ENCODE measurements at regions not wholly inside any gene's neighbourhood (a gene's known extent, or its start where the extent isn't known, plus 50 kb on each side); places are given as distances from the start of the nearest gene placed in this dataset.

GRCh38 chr16:7185165-7185564 lies 147.5 kb upstream of the RBFOX1 start:
- no peak for DNase-seq (ENCODE audit: low read depth in 2 of 2)

DNA sequence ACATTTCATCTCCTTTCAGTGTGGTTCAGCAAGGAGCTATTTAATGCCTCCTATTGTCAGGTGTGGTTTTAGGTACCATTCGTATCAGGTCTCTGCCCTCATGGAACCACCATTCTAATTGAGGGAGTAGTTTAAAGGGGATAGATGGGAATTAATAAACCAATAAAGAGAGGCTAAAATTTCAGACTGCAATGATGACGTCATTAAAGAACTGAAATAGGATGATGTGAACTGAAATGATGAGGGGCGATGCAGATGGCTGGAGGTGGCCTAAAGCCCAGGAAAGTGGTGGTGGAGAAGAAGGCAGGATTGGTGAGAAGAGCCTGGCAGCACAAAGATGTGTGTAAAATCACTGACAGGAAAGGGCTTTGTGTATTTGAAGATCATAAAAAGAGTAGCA lies 148.9 kb upstream of the RBFOX1 start:
- no peak for DNase-seq (ENCODE audit: low read depth in 2 of 2)

DNA sequence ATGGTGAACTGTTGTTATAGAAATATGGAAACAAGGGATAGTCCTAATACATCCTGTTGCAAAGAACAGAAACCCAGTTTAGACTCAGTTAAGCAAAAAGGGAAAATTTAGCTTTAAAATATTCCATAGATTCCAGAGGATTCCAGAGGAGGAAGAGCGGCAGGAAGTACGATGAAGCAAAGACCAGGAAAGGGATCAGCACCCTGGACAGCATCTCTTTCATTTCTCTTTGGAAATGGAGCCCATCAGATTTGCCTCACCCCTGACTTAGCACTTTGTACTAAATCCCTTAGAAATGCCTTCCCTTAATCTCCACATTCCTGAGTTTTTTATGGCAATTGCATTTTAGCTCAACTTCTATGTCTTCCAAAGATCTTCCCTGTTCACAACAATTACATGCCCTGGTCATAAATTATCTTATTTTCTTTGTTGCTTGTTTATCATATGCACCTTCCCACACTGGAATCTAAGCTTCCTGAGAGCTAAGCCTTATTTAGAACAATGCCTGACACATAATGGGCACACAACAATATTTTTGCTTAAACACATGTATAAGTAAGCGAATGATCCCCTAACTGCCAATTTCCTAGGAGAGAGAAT lies 150.0 kb upstream of the RBFOX1 start:
- DNase-seq (ENCODE audit: low read depth in 2 of 2): no peak

DNA sequence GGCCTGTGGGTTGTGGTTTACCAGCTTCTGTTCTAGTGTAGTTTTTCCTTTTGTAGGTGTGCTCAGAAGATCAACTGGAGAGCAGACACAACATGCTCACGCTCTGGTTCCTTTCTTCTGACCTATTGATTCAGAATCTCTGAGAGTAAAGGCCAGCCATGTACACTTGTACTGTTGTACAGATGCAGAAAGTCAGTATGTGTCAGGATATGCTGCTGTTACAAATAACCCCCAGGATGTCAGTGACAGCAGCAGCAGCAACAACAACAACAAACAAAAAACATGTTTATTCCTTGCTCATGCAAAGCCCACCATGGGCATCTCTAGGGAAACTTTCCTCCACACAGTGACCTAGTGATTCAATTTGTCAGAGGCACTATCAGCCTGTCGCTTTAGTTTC lies 154.8 kb upstream of the RBFOX1 start:
- DNase-seq (ENCODE audit: low read depth in 2 of 2): no peak

GRCh38 chr16:7171151-7171550 lies 161.5 kb upstream of the RBFOX1 start:
- no peak for DNase-seq (ENCODE audit: low read depth in 2 of 2)

- no peak for DNase-seq (ENCODE audit: low read depth in 2 of 2)
Observed at GRCh38 chr16:7167626-7168025, 165.0 kb upstream of the RBFOX1 start.

DNA sequence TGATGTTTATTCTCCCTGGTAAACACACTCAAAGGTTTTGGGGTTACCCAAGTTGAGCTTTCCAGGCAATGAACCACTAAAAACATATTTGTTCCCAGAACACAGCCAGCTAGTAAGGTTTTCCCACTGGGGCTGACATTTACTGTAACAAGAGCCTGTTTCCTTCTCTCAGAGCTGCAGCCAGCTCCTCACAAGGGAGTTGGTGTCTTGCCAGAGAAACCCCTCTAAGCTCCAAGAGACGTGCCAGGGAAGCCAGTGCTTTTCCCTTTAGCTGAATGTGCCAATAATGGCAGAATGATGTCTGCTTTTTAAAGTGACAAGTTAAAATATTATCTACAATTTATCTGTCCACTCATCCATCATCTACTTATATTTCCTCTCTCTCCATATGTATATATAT lies 170.8 kb upstream of the RBFOX1 start:
- no peak for DNase-seq (ENCODE audit: low read depth in 2 of 2)

GRCh38 chr16:7160093-7160492 lies 172.6 kb upstream of the RBFOX1 start:
- DNase-seq (ENCODE audit: low read depth in 2 of 2): no peak

DNA sequence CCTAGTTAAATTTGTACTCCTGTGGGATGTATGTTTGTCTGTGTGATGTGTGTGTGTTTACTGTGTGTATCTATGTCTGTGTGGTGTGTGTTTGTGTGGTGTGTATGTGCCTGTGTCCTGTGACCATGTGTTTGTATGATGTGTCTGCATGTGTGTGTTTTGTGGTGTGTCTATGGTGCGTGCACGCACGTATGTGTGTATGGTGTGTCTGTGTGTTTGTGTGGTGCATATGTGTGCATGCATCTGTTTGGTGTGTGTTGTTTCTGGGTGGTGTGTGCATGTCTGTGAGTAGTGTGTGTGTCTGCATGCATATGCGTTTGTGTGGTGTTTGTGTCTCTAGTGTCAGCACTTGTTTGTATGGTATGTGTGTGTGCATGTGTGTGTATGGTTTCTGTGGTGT lies 174.2 kb upstream of the RBFOX1 start:
- no peak for DNase-seq (ENCODE audit: low read depth in 2 of 2)

DNA sequence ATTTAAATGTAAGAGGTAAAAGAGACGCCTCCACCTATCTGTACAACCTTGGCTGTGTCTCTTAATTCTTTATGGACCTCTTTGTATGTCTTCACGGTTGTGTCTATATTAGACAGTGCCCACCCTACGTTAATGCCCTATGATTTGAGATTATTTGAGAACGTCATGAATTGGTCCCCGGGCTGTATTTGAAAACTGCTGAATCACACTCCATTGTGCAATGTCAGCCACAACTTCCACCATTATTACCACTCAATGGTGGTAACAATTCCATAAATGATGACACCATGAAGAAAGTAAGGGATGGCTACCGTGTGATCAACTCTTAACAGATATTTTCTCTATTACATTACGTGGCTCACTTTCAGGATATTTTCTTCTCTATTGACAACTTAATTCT lies 182.4 kb upstream of the RBFOX1 start:
- no peak for DNase-seq (ENCODE audit: low read depth in 2 of 2)

DNA sequence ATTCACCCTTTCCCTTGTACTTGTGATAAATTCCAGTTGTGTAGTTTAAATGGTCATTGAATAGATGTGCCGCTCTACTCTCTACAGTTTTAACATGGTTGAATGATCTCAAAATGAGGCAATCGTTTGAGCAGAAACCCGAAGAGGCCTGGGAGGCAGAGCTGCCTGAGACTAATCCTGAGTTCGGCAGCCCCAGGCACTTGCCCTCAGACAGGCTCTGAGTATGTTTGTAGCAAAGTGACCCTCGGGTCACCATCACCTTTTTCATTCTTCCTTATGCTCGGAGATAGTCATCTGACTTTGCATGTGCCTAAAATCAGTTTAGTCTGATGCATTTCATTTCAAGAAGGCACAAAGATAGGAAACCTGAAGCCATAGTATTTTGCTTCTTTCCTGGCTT lies 184.0 kb upstream of the RBFOX1 start:
- DNase-seq (ENCODE audit: low read depth in 2 of 2): no peak

GRCh38 chr16:7140899-7141298 lies 191.7 kb upstream of the RBFOX1 start:
- DNase-seq (ENCODE audit: low read depth in 2 of 2): no peak

GRCh38 chr16:7137560-7138330 lies 194.9 kb upstream of the RBFOX1 start:
- no peak for DNase-seq (ENCODE audit: low read depth in 2 of 2)

DNA sequence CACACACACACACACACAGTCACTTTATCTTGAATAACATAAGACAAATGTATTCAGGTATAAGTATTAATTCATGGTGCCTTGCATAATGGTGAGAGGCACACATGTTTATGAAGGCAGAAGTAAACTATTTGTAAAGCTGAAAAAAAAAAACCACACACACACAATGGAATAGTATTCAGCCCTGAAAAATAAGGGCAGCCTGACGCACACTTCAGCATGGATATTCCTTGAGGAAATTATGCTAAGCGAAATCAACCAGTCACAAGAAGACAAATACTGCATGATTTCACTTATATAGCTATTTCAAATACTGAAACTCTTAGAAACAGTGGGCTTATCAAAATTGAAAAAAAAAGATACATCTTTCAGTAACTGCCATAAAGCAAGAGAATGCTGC lies 200.2 kb upstream of the RBFOX1 start:
- no peak for DNase-seq (ENCODE audit: low read depth in 2 of 2)

DNA sequence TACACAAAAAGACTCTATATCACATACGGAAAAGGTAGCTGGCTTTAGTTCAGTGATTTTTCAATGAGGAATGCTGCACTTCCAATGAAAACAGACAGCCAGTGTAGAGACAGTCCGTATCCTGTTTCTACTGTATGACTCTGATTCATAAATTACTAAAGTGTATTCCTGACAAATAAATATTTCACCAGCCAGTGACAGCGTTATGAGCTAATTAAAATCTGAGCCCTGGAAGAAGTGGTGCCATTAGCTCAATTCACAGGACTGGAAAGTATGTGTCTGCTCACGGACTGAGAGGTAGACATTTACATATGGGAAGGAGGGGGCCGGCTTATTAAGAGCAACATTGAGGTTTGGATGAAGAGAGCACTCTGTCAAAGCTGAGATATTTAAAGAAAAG lies 207.9 kb upstream of the RBFOX1 start:
- DNase-seq (ENCODE audit: low read depth in 2 of 2): no peak

DNA sequence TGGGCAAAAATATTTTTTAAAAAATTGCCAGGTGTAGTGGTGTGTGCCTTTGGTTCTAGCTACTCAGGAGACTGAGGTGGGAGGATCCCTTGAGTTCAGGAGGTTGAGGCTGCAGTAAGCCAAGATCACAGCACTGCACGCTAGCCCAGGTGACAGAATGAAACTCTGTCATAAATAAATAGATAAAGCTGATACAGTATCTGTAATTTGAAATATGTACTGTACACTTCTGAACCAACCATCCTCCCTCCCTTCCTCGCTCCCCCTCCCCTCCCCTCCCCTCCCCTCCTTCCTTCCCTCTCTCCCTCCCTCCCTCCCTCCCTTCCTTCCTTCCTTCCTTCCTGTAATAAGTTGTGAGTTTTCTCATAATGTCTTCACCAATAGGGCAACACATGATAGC lies 208.4 kb upstream of the RBFOX1 start:
- no peak for DNase-seq (ENCODE audit: low read depth in 2 of 2)

GRCh38 chr16:7116734-7117133 lies 215.9 kb upstream of the RBFOX1 start:
- DNase-seq (ENCODE audit: low read depth in 2 of 2): no peak

GRCh38 chr16:7115898-7116297 lies 216.7 kb upstream of the RBFOX1 start:
- DNase-seq (ENCODE audit: low read depth in 2 of 2): no peak

- no peak for DNase-seq (ENCODE audit: low read depth in 2 of 2)
Observed at GRCh38 chr16:7113949-7114348, 218.7 kb upstream of the RBFOX1 start.

DNA sequence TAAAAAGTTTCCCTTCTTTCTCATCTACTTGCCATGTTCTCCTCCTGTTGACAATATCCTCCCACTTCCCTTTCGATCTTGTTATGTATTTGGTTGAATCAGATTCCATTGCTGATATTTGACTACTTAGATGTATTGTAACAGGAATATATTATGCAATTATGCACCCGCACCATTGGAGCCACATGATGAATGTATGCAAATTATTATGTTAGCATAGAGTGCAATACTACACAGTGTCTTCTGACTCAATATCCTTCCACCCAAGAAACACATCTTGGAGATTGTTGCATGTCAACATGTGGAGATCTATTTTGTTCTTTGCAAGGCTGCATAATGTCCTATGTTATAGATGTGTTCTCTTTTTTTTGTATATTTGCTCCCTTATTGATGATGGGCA lies 219.2 kb upstream of the RBFOX1 start:
- DNase-seq (ENCODE audit: low read depth in 2 of 2): no peak

DNA sequence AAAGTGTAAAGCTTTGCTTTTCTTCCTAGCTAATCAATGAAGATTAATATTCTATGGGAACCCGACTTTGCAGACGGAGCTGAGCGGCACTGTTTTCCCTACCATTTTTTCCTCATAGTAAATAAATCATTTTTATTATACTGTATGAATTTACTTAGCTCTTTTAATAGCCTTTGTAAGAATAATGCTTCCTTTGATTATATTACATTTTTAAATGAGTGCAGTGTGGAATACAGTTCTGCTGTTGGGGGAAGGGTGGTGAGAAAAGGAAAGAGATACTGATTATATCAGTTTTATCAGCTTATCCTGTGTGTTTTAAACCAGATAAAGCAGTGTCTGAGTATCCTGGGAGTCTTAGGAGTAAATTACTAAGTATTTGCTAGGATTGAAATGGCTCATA lies 221.4 kb upstream of the RBFOX1 start:
- DNase-seq (ENCODE audit: low read depth in 2 of 2): no peak

- no peak for DNase-seq (ENCODE audit: low read depth in 2 of 2)
Observed at GRCh38 chr16:7107436-7107835, 225.2 kb upstream of the RBFOX1 start.

DNA sequence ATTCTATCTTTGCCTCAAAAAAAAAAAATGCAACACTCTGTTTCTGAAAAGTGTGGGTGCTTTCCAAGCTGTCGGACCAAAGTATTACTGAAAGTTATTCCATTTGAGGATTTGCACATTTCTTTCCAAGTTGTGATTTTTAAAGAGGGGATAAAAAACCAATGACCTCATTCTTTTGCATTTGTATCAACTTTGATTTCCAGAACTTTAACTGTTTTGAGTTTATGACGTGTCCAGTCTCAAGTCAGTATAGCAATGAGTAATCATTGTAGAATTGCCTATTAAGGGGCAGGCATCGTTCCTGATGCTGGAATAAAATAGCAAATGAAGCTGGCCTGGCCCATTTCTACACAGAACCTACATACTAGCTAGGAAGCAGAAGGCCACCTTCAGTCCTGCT lies 229.6 kb upstream of the RBFOX1 start:
- DNase-seq (ENCODE audit: low read depth in 2 of 2): no peak

DNA sequence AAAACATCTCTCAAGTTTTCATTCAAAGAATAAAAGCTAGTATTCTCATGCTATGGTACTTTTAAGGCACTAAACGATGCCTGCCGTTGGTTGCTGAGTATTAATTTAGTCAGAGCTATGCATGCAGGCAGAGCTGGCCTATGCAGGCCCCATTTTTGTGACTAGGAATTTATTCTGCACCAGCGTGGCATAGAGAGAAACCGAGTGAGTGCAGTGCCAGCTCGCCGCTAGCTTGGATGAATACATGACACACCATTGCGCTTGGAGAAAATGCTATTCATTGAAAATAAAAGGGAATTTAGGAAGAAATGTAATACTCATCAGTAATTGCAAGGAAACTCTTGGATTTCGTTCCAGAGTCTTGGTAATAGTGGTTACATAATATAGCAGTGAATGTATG lies 231.6 kb upstream of the RBFOX1 start:
- no peak for DNase-seq (ENCODE audit: low read depth in 2 of 2)
